ENCODE measurements at regions not wholly inside any gene's neighbourhood (a gene's known extent, or its start where the extent isn't known, plus 50 kb on each side); places are given as distances from the start of the nearest gene placed in this dataset.

DNA sequence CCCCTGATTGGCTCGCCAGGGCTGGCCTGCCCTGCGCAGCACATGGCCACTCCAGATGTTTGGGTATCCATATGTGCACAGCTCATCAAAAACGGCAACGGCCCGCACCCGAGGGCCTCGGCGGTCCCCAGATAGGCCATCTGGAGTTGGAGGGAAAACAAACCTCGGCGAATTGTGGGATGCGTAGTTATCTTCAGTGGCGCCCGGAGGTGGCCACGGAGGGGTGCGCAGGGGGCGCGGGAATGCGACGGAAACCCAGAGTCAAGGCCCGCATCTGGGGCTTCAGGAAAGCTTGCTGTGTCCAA lies 156.5 kb downstream of the TLE3 start:
- DNase-seq (no peak), ATAC-seq (no peak)
- intact Hi-C loops (cut with DNase I) = no loop called here

DNA sequence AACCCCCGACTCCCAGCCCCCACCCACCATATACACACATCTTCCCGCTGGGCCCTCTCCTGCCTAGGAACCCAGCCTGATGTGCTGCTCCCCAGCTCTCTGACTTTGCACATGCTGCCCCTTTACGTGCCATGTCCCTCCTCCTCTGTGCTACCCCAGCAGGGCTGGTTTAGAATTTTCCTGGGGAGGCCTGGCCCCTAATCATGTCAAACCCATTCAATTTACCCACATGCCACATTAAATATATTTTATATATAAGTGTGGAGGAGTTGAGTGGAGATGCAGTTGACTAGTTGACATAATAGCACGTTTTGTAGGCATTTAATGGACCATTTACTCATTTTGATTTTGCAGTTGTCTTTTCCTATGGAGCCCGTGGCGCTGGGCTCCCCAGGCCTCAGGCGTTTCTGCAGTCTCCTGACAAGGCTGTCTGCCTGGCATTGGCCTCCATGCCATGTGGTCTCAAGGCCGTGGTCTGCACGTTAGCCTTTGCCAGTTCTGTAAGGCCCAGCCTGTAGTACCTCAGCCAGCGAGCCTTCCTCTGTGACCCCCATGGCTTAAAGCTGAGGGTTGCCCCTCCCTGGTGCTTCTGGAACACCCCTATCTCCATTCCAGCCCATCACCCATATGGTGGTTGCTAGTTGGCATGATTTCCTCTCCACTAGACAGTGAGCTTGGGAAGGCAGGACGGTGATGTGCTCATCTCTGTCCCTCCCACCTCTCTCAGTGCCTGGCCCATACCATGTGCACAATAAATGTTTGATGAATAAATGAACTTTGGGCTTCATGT lies 155.8 kb downstream of the TLE3 start:
- ATAC-seq = no peak
- intact Hi-C loops (cut with DNase I) = no loop called here
- no peak for DNase-seq

DNA sequence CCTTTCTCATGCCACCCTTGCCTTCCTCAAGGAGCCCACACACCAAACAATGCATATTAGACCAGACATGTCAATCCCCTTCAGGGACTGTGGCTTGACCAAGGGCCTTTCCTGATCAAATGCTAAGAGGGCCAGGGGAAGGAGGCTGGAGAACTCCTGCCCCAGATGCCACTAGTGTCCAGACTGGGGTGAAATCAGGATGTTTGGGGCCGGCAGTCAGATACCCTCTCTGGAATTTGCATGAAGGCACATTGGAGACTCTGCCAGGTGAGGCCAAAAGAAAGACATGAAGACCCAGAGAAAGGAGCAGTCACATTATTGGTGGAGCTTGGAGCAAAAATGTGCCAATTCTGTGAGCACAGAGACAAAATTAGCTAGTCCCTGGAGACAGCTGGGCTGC lies 154.1 kb downstream of the TLE3 start:
- intact Hi-C loops (cut with DNase I) = no loop called here
- ATAC-seq (no peak), DNase-seq (no peak)

- intact Hi-C loops (cut with DNase I) = no loop called here
- ATAC-seq (no peak), DNase-seq (no peak)
These were observed 152.0 kb downstream of the TLE3 start for GRCh38 chr15:69945729-69946128.

- intact Hi-C loops (cut with DNase I) = no loop called here
- ATAC-seq = no peak
- DNase-seq = no peak
These were observed 150.8 kb downstream of the TLE3 start for GRCh38 chr15:69946870-69947269.

- intact Hi-C loops (cut with DNase I) = no loop called here
- no peak for DNase-seq
- ATAC-seq = no peak
These were observed 150.3 kb downstream of the TLE3 start for GRCh38 chr15:69947394-69947793.

- intact Hi-C loops (cut with DNase I) = no loop called here
- DNase-seq (no peak), ATAC-seq (no peak)
These were observed 148.2 kb downstream of the TLE3 start for GRCh38 chr15:69949485-69949884.

DNA sequence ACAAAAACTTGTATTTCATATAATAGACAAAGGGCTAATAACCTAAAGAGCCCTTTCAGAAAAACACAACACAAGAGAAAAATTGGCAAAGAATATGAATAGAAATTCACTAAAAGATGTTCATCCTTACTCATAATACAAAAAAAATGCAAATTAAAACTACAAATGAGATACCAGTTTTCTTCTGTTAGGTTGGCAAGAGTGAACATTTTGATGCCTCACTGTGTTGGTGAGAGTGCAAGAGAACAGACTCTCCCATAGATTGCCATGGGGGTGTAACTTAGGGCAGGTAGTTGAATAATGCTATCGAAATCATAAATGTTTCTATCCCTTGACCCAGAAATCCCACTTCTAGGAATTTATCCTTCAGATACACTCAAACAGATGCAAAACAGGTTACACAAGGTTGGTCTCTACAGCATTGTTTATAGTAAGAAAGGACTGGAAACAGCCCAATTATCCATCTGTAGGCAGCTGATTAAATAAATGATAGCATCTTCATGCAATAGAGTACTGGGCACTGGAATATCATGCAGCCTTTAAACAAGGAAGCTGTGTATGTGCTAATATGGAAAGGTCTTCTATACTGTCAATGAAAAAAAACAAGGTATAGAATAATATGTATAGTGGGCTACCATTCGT lies 146.3 kb downstream of the TLE3 start:
- no peak for ATAC-seq

DNA sequence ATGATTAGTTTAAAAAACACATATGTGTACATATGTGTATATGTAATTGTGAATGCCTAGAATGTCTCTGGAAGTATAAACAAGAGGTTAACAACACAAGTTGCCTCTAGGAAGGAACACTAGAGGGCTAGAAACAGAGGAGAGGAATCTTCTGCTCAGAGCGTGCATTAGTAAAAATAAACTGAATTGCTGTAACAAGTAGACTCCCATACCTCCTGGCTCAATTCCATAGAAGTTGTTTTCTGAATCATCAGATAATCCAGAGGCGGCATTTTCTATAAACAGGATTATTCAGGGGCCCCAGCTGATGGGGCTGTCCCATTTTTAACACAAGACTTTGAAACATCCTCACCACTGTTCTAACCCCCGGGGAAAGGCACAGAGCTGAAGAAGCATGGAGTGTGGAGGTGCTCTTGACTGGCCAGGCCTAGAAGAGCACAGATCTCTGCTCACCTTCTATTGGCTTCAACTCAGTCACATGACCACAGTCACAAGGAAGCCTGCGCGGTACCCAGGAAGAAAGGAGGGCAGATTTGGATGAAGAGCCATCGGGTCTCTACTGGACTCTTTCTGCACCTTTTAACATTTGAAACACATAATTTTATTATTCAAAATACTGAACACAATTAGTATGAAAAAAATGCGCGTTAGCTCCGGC lies 145.7 kb downstream of the TLE3 start:
- no peak for DNase-seq
- no peak for ATAC-seq
- intact Hi-C loops (cut with DNase I) = no loop called here

More for the DNA sequence above, 146.3 kb downstream of the TLE3 start:
- DNase-seq = no peak
- intact Hi-C loops (cut with DNase I) = no loop called here

GRCh38 chr15:69953051-69953450 lies 144.7 kb downstream of the TLE3 start:
- intact Hi-C loops (cut with DNase I) = no loop called here
- no peak for ATAC-seq
- DNase-seq = no peak

- DNase-seq (no peak), ATAC-seq (no peak)
- intact Hi-C loops (cut with DNase I) = no loop called here
These were observed 143.9 kb downstream of the TLE3 start for GRCh38 chr15:69953816-69954215.

DNA sequence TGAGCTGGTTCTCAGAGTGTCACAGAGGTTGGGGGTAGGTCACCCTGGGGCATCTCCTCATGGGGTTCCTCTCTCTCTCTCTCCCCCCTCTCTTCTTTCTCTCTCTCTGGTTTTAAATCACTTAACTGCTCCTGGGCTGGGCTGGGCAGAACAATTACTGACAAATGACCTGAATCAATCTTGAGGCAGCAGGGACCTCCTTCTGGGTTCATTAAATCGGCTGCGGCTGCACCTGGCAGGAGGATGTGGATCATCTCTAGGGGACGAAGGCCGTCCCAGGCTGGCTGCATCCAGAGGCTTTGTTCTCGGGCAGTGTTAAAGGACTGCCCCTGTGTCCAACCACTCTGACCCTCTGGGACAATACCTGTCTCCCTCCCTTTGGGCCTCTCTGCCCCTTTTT lies 143.1 kb downstream of the TLE3 start:
- intact Hi-C loops (cut with DNase I) = no loop called here
- no peak for DNase-seq
- ATAC-seq = no peak

- DNase-seq (no peak), ATAC-seq (no peak)
- intact Hi-C loops (cut with DNase I) = no loop called here
These were observed 142.3 kb downstream of the TLE3 start for GRCh38 chr15:69955240-69955894.

GRCh38 chr15:69956417-69956816 lies 141.3 kb downstream of the TLE3 start:
- intact Hi-C loops (cut with DNase I) = no loop called here
- ATAC-seq = no peak
- no peak for DNase-seq

DNA sequence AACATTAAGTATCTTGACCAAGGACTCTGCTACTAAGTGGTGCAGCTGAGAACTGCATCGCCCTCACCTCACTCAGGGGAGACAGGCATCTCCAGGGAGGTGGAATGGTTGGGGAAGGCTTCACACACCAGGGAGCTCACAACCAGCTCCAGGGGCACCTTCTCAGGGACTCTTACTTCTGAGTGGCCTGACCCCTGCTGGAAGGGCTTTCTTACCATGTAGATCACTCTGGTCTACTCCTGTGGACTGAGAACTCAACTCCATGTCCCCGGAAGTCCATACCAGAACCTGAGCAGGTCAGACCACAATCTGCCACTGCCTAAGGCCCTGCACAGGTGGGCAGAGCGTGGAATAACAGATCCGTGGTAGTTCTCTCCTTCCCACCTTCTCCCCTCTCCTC lies 140.5 kb downstream of the TLE3 start:
- DNase-seq (no peak), ATAC-seq (no peak)
- intact Hi-C loops (cut with DNase I) = no loop called here

DNA sequence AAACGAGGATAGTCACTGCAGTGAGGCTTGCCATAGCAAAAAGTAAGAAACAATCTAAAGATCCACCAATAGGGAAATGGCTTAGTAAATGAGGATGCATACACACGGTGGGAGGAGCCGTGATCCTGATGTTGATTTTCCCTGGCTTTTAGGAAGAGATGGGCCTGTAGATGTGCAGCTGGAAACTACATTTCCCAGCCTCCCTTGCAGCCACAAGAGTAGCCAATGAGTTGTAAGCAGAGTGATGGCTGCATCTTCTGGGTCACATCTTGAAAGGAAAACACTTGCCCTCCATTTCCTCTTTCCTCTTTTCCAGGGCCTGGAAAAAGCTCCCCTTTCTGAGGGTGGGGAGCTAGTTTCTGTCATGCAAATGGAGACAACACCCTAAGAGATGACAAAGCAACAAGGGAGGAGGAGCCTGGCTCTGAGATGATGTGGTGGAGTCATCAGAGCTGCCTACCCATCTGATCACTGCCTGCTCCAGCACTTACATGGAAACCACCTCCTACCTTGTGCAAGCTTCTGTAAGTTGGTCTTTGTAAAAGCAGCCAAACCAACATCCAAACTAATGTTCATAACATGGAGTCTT lies 139.1 kb downstream of the TLE3 start:
- no peak for DNase-seq
- intact Hi-C loops (cut with DNase I) = no loop called here
- no peak for ATAC-seq

DNA sequence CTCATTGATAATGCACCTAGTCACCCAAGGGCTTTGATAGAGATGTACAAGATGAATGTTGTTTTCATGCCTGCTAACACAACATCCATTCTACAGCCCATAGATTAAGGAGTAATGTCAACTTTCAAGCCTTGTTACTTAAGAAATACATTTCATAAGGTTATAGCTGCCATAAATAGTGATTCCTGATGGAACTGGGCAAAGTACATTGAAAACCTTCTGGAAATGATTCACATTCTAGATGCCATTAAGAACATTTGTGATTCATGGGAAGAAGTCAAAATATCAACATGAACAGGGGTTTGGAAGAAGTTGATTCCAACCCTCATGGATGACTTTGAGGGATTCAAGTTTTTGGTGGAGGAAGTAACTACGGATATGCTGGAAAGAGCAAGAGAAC lies 135.2 kb downstream of the TLE3 start:
- intact Hi-C loops (cut with DNase I) = no loop called here
- no peak for ATAC-seq
- DNase-seq = no peak

GRCh38 chr15:69963385-69963784 lies 134.3 kb downstream of the TLE3 start:
- ATAC-seq (no peak), DNase-seq (no peak)
- intact Hi-C loops (cut with DNase I) = no loop called here

DNA sequence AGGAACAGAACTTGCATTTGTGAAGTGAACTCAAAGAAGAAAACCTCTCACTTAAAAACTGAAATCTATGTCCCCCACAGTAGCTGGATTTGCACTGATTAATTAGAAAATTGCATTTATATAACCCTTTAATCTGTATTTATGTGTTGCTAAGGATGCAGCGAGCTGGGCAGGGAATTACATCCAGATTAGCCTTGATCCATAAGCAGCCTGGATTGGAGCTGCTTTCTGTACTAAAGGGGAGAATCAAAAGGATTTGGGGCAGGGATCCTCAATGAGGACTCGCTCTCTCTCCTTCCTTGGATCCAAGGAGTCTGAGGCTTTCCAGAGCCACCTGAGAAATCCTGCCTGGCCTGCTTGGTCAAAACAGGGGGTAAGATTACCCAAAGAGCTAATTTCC lies 125.9 kb downstream of the TLE3 start:
- intact Hi-C loops (cut with DNase I) = no loop called here
- DNase-seq (no peak), ATAC-seq (no peak)

DNA sequence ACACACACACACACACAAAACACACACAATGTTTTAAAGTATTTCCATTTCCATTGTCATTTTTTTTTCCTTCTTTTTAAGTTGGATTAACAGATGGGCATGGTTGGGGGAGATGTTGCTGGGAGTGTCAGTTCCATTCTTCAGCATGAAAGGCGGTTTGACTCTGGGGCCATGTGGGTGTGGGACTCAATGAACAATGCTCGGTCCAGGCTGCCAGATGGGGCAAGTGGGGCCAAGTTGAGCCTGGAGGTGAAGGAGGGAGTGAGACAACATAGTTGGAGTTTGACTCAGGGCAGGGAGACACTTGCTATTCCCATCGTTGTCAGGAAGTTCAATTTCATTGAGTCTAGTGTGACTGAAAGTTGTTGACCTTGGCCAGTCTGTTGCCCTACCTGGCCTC lies 125.3 kb downstream of the TLE3 start:
- intact Hi-C loops (cut with DNase I) = no loop called here
- ATAC-seq = no peak
- no peak for DNase-seq
